HG02571 (cell line): ENCODE measurements at regions not wholly inside any gene's neighbourhood (a gene's known extent, or its start where the extent isn't known, plus 50 kb on each side); places are given as distances from the start of the nearest gene placed in this dataset.
"Not testable (repeated sequence)": the region's sequence is repeated elsewhere in the genome, so short reads cannot be mapped to it uniquely, and the experiment has no call there.

Experiments
- ATAC-seq: cut with Tn5 transposase; IDR thresholded peaks from one replicate; pipeline ENCODE4 v1.9.1; 2021; ENCODE audit warnings: mild to moderate bottlenecking, moderate library complexity; ENCODE audit not compliant: unreplicated experiment

- no peak for ATAC-seq
Measured at GRCh38 chr3:147471741-147472140, 62.6 kb downstream of the ZIC1 start.

- no peak for ATAC-seq
Measured at GRCh38 chr3:147472846-147473245, 63.7 kb downstream of the ZIC1 start.

- ATAC-seq, result no peak
Measured at GRCh38 chr3:147483145-147483544, 74.0 kb downstream of the ZIC1 start.

- no peak for ATAC-seq
Measured at GRCh38 chr3:147483578-147483977, 74.4 kb downstream of the ZIC1 start.

GRCh38 chr3:147493065-147493464, 83.9 kb downstream of the ZIC1 start:
- ATAC-seq, result no peak

GRCh38 chr3:147493666-147494065, 84.5 kb downstream of the ZIC1 start:
- ATAC-seq, result no peak

GRCh38 chr3:147497286-147497685, 88.1 kb downstream of the ZIC1 start:
- no peak for ATAC-seq

GRCh38 chr3:147507638-147508286, 98.6 kb downstream of the ZIC1 start:
- no peak for ATAC-seq

GRCh38 chr3:147509448-147509847, 100.3 kb downstream of the ZIC1 start:
- ATAC-seq, result no peak

GRCh38 chr3:147513785-147514184, 104.6 kb downstream of the ZIC1 start:
- ATAC-seq, result no peak

GRCh38 chr3:147514366-147515160, 105.4 kb downstream of the ZIC1 start:
- no peak for ATAC-seq

GRCh38 chr3:147518465-147518864, 109.3 kb downstream of the ZIC1 start:
- no peak for ATAC-seq

GRCh38 chr3:147521646-147522045, 112.5 kb downstream of the ZIC1 start:
- no peak for ATAC-seq

GRCh38 chr3:147522780-147523179, 113.6 kb downstream of the ZIC1 start:
- not testable (repeated sequence) for ATAC-seq

- no peak for ATAC-seq
Measured at GRCh38 chr3:147529551-147529950, 120.4 kb downstream of the ZIC1 start.

GRCh38 chr3:147538034-147538433, 128.9 kb downstream of the ZIC1 start:
- ATAC-seq, result no peak

- ATAC-seq, result no peak
Measured at GRCh38 chr3:147540921-147541320, 131.8 kb downstream of the ZIC1 start.

- no peak for ATAC-seq
Measured at GRCh38 chr3:147544290-147544689, 135.1 kb downstream of the ZIC1 start.

- no peak for ATAC-seq
Measured at GRCh38 chr3:147551491-147551890, 142.3 kb downstream of the ZIC1 start.

- no peak for ATAC-seq
Measured at GRCh38 chr3:147554332-147554731, 145.2 kb downstream of the ZIC1 start.

GRCh38 chr3:147572970-147573340, 163.8 kb downstream of the ZIC1 start:
- ATAC-seq, result no peak

GRCh38 chr3:147574621-147575020, 165.5 kb downstream of the ZIC1 start:
- no peak for ATAC-seq

GRCh38 chr3:147575391-147575790, 166.2 kb downstream of the ZIC1 start:
- no peak for ATAC-seq
